ENCODE measurements at regions not wholly inside any gene's neighbourhood (a gene's known extent, or its start where the extent isn't known, plus 50 kb on each side); places are given as distances from the start of the nearest gene placed in this dataset.

GRCh38 chr4:1562771-1563170 lies 121.3 kb downstream of the FAM53A start:
- intact Hi-C loops (cut with DNase I; ENCODE audit: low total_unique reads): no loop called here

GRCh38 chr4:1562371-1562770 lies 121.7 kb downstream of the FAM53A start:
- intact Hi-C loops (cut with DNase I; ENCODE audit: low total_unique reads): no loop called here
- no peak for DNase-seq
- H3K4me3 ChIP-seq: no peak overlapping the region
- H3K9me3 ChIP-seq: no peaks in the 10 kb centered on the region
- H3K4me1 ChIP-seq: no peaks in the 10 kb centered on the region
- H3K36me3 ChIP-seq: no peaks in the 10 kb centered on the region
- TF ChIP-seq POLR2A (IDR thresholded peaks at IDR 0.05): no peak
- no peak for TF ChIP-seq CTCF (IDR thresholded peaks at IDR 0.05)
- peaks cover 0 to 27% of the 10 kb centered on the region in 2 donors for H3K27me3 ChIP-seq
- no peak overlapping the region for H3K27ac ChIP-seq

More at GRCh38 chr4:1562771-1563170, 121.3 kb downstream of the FAM53A start:
- no peak for DNase-seq
- no peaks in the 10 kb centered on the region for H3K9me3 ChIP-seq
- peaks cover 0 to 27% of the 10 kb centered on the region in 2 donors for H3K27me3 ChIP-seq
- H3K4me1 ChIP-seq: no peaks in the 10 kb centered on the region
- no peaks in the 10 kb centered on the region for H3K36me3 ChIP-seq
- H3K27ac ChIP-seq: no peak overlapping the region
- TF ChIP-seq POLR2A (IDR thresholded peaks at IDR 0.05): no peak
- no peak for TF ChIP-seq CTCF (IDR thresholded peaks at IDR 0.05)
- H3K4me3 ChIP-seq: no peak overlapping the region

GRCh38 chr4:1561286-1561990 lies 122.7 kb downstream of the FAM53A start:
- Histone ChIP-seq H3K4me1 (peaks cover 0 to 3% of the 10 kb centered on the region in 2 donors), H3K36me3 (no peaks in the 10 kb centered on the region), H3K4me3 (no peak overlapping the region), H3K9me3 (no peaks in the 10 kb centered on the region), H3K27ac (no peak overlapping the region), H3K27me3 (peaks cover 0 to 27% of the 10 kb centered on the region in 2 donors)
- no peak for DNase-seq
- intact Hi-C loops (cut with DNase I; ENCODE audit: low total_unique reads): no loop called here
- no peak for TF ChIP-seq POLR2A (IDR thresholded peaks at IDR 0.05)
- TF ChIP-seq CTCF (IDR thresholded peaks at IDR 0.05): no peak

- intact Hi-C loops (cut with DNase I; ENCODE audit: low total_unique reads): no loop called here
- Histone ChIP-seq H3K4me1 (peaks cover 0 to 3% of the 10 kb centered on the region in 2 donors), H3K36me3 (no peaks in the 10 kb centered on the region), H3K27ac (no peak overlapping the region), H3K27me3 (peaks cover 0 to 18% of the 10 kb centered on the region in 2 donors), H3K9me3 (no peaks in the 10 kb centered on the region), H3K4me3 (no peak overlapping the region)
- TF ChIP-seq POLR2A (IDR thresholded peaks at IDR 0.05) (no peak), CTCF (IDR thresholded peaks at IDR 0.05) (no peak)
- DNase-seq: no peak
Observed at GRCh38 chr4:1559896-1560650, 124.0 kb downstream of the FAM53A start.

GRCh38 chr4:1558205-1558604 lies 125.9 kb downstream of the FAM53A start:
- Histone ChIP-seq H3K4me3 (no peak overlapping the region), H3K36me3 (no peaks in the 10 kb centered on the region), H3K9me3 (no peaks in the 10 kb centered on the region), H3K4me1 (peaks cover 0 to 3% of the 10 kb centered on the region in 2 donors), H3K27ac (no peak overlapping the region), H3K27me3 (peaks cover 0 to 5% of the 10 kb centered on the region in 2 donors)
- no peak for DNase-seq
- intact Hi-C loops (cut with DNase I; ENCODE audit: low total_unique reads): no loop called here
- TF ChIP-seq CTCF (IDR thresholded peaks at IDR 0.05): no peak
- TF ChIP-seq POLR2A (IDR thresholded peaks at IDR 0.05): no peak

All from uterus (tissue), 3 donors.